IMR-90 (cell line): ENCODE measurements at regions not wholly inside any gene's neighbourhood (a gene's known extent, or its start where the extent isn't known, plus 50 kb on each side); places are given as distances from the start of the nearest gene placed in this dataset.

Experiments used
- ATAC-seq: fragments of 200-7000 bp; cut with Tn5 transposase; 2 replicates; pipeline ENCODE4 v1.9.1; 2020; ENCODE audit warnings: low read depth, mild to moderate bottlenecking, moderate library complexity
- BruUV-seq: library from RNA; stranded (reverse); fragments of 400-500 nt; replicated peaks from 2 replicates; lab custom pipeline; 2021; lab: Mats Ljungman, UMichigan
- CTCF ChIA-PET: fragments of 300-600 bp; formaldehyde crosslinking; extraction: SDS; loops from one replicate; lab custom pipeline; 2021; ENCODE audit warnings: antibody characterized with exemption; lab: Yijun Ruan, JAX
- POLR2A ChIA-PET: fragments of 300-600 bp; sonication (Branson Sonifier 250); formaldehyde crosslinking; loops from one replicate; lab custom pipeline; 2022; ENCODE audit warnings: antibody characterized with exemption; ENCODE audit not compliant: unreplicated experiment; lab: Charles Lee
- DNase-seq: peaks from one replicate; pipeline ENCODE4 v3.0.0; 2013
- H2AFZ ChIP-seq: replicated peaks from 2 replicates; pipeline ENCODE3; 2013; ENCODE audit warnings: low read length, mild to moderate bottlenecking; ENCODE audit not compliant: poor library complexity
- H2AK5ac ChIP-seq: 2 replicates; pipeline ENCODE4 v1.6.1; 2013; ENCODE audit warnings: low read depth, low read length, inconsistent platforms
- H2AK9ac ChIP-seq: replicated peaks from 2 replicates; pipeline ENCODE3; 2013; ENCODE audit warnings: mild to moderate bottlenecking, low read depth, low read length, moderate library complexity; ENCODE audit not compliant: poor library complexity
- H2BK120ac ChIP-seq: 2 replicates; pipeline ENCODE4 v1.6.1; 2013; ENCODE audit warnings: low read depth, low read length, inconsistent platforms
- H2BK15ac ChIP-seq: 3 replicates; pipeline ENCODE4 v1.6.1; 2013; ENCODE audit warnings: low read depth, low read length, inconsistent platforms
- H2BK20ac ChIP-seq: 2 replicates; pipeline ENCODE4 v1.6.1; 2013; ENCODE audit warnings: low read depth, mild to moderate bottlenecking, inconsistent platforms, low read length, moderate library complexity
- H2BK5ac ChIP-seq: 2 replicates; pipeline ENCODE4 v1.6.1; 2013; ENCODE audit warnings: mild to moderate bottlenecking, low read depth, low read length, inconsistent platforms; ENCODE audit not compliant: poor library complexity, severe bottlenecking
- H3K14ac ChIP-seq: replicated peaks from 2 replicates; pipeline ENCODE4 v1.6.1; 2013; ENCODE audit warnings: low read depth, low read length, inconsistent platforms
- H3K18ac ChIP-seq: 2 replicates; pipeline ENCODE4 v1.6.1; 2013; ENCODE audit warnings: low read depth, low read length, control low read depth
- H3K23ac ChIP-seq: 2 replicates; pipeline ENCODE4 v1.6.1; 2013; ENCODE audit warnings: low read depth, low read length, inconsistent platforms
- H3K27ac ChIP-seq: 2 replicates; pipeline ENCODE4 v1.5.1; 2013; ENCODE audit warnings: mild to moderate bottlenecking, control low read depth, low read length; ENCODE audit not compliant: insufficient read depth
- H3K27me3 ChIP-seq: 2 replicates; pipeline ENCODE4 v1.6.1; 2013; ENCODE audit warnings: low read length; ENCODE audit not compliant: control insufficient read depth, insufficient read depth
- H3K36me3 ChIP-seq: 2 replicates; pipeline ENCODE4 v1.6.1; 2013; ENCODE audit warnings: low read length, mixed read lengths; ENCODE audit not compliant: control insufficient read depth, insufficient read depth
- H3K4ac ChIP-seq: 2 replicates; pipeline ENCODE4 v1.6.1; 2013; ENCODE audit warnings: low read depth, low read length, inconsistent platforms
- H3K4me1 ChIP-seq: 2 replicates; pipeline ENCODE4 v1.6.1; 2013; ENCODE audit warnings: low read length, mixed read lengths; ENCODE audit not compliant: control insufficient read depth, insufficient read depth
- H3K4me2 ChIP-seq: 2 replicates; pipeline ENCODE4 v1.6.1; 2013; ENCODE audit warnings: low read depth, mild to moderate bottlenecking, control low read depth, low read length, moderate library complexity
- H3K4me3 ChIP-seq: 2 replicates; pipeline ENCODE4 v1.5.1; 2013; ENCODE audit warnings: low read depth, mild to moderate bottlenecking, control low read depth, low read length, moderate library complexity; ENCODE audit not compliant: insufficient read depth
- H3K56ac ChIP-seq: 2 replicates; pipeline ENCODE4 v1.6.1; 2013; ENCODE audit warnings: low read length, inconsistent platforms; ENCODE audit not compliant: insufficient read depth; ENCODE audit errors: extremely low read depth
- H3K79me1 ChIP-seq, 2 experiments: 2 replicates each; pipeline ENCODE4 v1.6.1; 2013; ENCODE audit warnings: low read length in 2 of 2, inconsistent platforms in 1 of 2, low read depth in 1 of 2
- H3K9ac ChIP-seq: 2 replicates; pipeline ENCODE4 v1.6.1; 2013; ENCODE audit warnings: low read depth, low read length, control low read depth
- H3K9me1 ChIP-seq: 2 replicates; pipeline ENCODE4 v1.6.1; 2013; ENCODE audit warnings: low read length, inconsistent platforms; ENCODE audit not compliant: insufficient read depth
- H3K9me3 ChIP-seq: 2 replicates; pipeline ENCODE4 v1.6.1; 2013; ENCODE audit warnings: low read length; ENCODE audit not compliant: control insufficient read depth, insufficient read depth
- H4K20me1 ChIP-seq: 2 replicates; pipeline ENCODE4 v1.6.1; 2013; ENCODE audit warnings: low read length, inconsistent platforms; ENCODE audit not compliant: insufficient read depth
- H4K5ac ChIP-seq: 2 replicates; pipeline ENCODE4 v1.6.1; 2013; ENCODE audit warnings: mild to moderate bottlenecking, low read depth, low read length, control low read depth
- H4K8ac ChIP-seq, 2 experiments: 2 replicates each; pipeline ENCODE4 v1.6.1; 2013; ENCODE audit warnings: low read depth in 2 of 2, low read length in 2 of 2, control low read depth in 1 of 2, inconsistent platforms in 1 of 2
- H4K91ac ChIP-seq: 2 replicates; pipeline ENCODE4 v1.6.1; 2013; ENCODE audit warnings: low read depth, low read length, inconsistent platforms; ENCODE audit not compliant: insufficient read depth
- BHLHE40 ChIP-seq: fragments of 150-350 bp; IDR thresholded peaks from 2 replicates; pipeline ENCODE4 v1.6.1; 2016; ENCODE audit warnings: mild to moderate bottlenecking, low read depth, low read length
- CEBPB ChIP-seq: IDR thresholded peaks from 2 replicates; pipeline ENCODE4 v1.6.1; 2012; ENCODE audit warnings: low read depth, low read length, improper control_type of control experiment
- FOS ChIP-seq: fragments of 150-350 bp; IDR thresholded peaks from 2 replicates; pipeline ENCODE4 v1.6.1; 2016; ENCODE audit warnings: low read depth, low read length
- RAD21 ChIP-seq: IDR thresholded peaks from 2 replicates; pipeline ENCODE4 v1.6.1; 2012; ENCODE audit warnings: low read length, improper control_type of control experiment
- WGBS, 2 experiments: methylation state at CpG; one replicate each; pipeline versions ENCODE4 v1.1.5 to v1.1.7; 2013; ENCODE audit warnings: missing lambda C conversion rate in 2 of 2; ENCODE audit not compliant: insufficient read length in 1 of 2; ENCODE audit errors: extremely low coverage in 2 of 2; 5-methylcytosine and 5-hydroxymethylcytosine counted together
- dilution Hi-C: fragments of 300-500 bp; cut with HindIII; formaldehyde crosslinking; loops from one replicate; pipeline ENCODE4 v1.14.3; 2018; ENCODE audit warnings: low sequenced_read_pairs; ENCODE audit not compliant: unreplicated experiment
- in situ Hi-C: fragments of 300-500 bp; cut with MboI; formaldehyde crosslinking; loops from 3 replicates; pipeline ENCODE4 v1.14.3; 2019; ENCODE audit warnings: low sequenced_read_pairs, inconsistent platforms, mixed read lengths
- intact Hi-C: fragments of 100-400 bp; cut with micrococcal nuclease; formaldehyde crosslinking; loops from 2 replicates; pipeline ENCODE4 v1.10.0; 2022
- TF ChIP-seq, protein P1 (sequence below): fragments of 150-350 bp; IDR thresholded peaks from 2 replicates; pipeline ENCODE4 v1.6.1; 2017; ENCODE audit warnings: mild to moderate bottlenecking, antibody characterized with exemption, low read length, low read depth

DNA sequence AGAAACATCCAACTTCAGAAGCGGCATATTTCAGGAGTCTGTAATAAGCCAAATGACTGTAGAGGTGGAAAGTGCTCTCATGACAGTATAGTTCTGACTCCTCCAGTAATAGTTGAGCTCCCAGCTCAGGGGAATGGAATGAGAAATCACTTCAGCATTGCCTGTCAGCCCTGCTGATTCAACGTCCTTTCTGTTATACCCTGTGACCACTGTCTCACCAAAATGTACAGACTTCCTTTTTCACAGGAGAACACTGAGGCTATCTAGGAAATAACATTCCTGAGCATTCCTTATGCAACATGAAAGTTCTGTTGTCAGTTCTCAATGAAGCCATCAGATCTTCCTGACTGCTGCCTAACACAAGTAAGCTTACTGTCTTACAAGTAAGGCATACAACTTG lies 284.5 kb upstream of the MME start:
- CTCF ChIA-PET = no interaction called here
- WGBS, 2 experiments = 0% methylated on average over 1 of the region's 2 CpGs; no CpG with 5 or more reads in 1 of the 2 experiments
- no peak overlapping the region; the same call in 1 of the 2 replicates for H3K18ac ChIP-seq
- H3K14ac ChIP-seq = no peak overlapping the region
- H3K79me1 ChIP-seq = no peaks in the 10 kb centered on the region
- dilution Hi-C loops = no loop called here
- peak overlapping the region; percentile 5; the same call in 1 of the 2 replicates for H3K4me2 ChIP-seq
- no peak overlapping the region for H3K9ac ChIP-seq
- DNase-seq (peak; percentile 97), ATAC-seq (peak; percentile 97)
- peak overlapping the region; percentile 53; the same call in 1 of the 2 replicates for H2BK20ac ChIP-seq
- no peak overlapping the region for H4K5ac ChIP-seq
- no peaks in the 10 kb centered on the region for H4K20me1 ChIP-seq
- H4K91ac ChIP-seq = no peak overlapping the region
- no peak overlapping the region for H3K56ac ChIP-seq
- H2BK15ac ChIP-seq = no peak overlapping the region
- in situ Hi-C loops = no loop called here
- TF ChIP-seq BHLHE40 = peak; percentile 39; the same call in 1 of the 2 replicates
- no peak for TF ChIP-seq RAD21
- TF ChIP-seq, protein P1, sequence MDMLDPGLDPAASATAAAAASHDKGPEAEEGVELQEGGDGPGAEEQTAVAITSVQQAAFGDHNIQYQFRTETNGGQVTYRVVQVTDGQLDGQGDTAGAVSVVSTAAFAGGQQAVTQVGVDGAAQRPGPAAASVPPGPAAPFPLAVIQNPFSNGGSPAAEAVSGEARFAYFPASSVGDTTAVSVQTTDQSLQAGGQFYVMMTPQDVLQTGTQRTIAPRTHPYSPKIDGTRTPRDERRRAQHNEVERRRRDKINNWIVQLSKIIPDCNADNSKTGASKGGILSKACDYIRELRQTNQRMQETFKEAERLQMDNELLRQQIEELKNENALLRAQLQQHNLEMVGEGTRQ = no peak
- peak; percentile 53; the same call in 1 of the 2 replicates for TF ChIP-seq FOS
- peak; percentile 63; the same call in 1 of the 2 replicates for TF ChIP-seq CEBPB
- H4K8ac ChIP-seq = peak overlapping the region in 1 of 2 experiments; percentile 6; a peak in 1 of 4 replicates
- H3K27ac ChIP-seq = no peak overlapping the region
- no peak overlapping the region for H3K4me3 ChIP-seq
- no peak overlapping the region for H2AK5ac ChIP-seq
- no peak overlapping the region for H2AFZ ChIP-seq
- H3K23ac ChIP-seq = no peak overlapping the region
- no peak overlapping the region for H2AK9ac ChIP-seq
- intact Hi-C loops = no loop called here
- no peaks in the 10 kb centered on the region for H3K36me3 ChIP-seq
- POLR2A ChIA-PET = no interaction called here
- no peaks in the 10 kb centered on the region for H3K9me3 ChIP-seq
- H2BK5ac ChIP-seq = peak overlapping the region; percentile 67
- H3K4ac ChIP-seq = no peak overlapping the region
- no peaks in the 10 kb centered on the region for H3K27me3 ChIP-seq
- H3K9me1 ChIP-seq = peaks cover 4% of the 10 kb centered on the region
- no TSS peak for BruUV-seq
- peaks cover 7% of the 10 kb centered on the region for H3K4me1 ChIP-seq
- no peak overlapping the region for H2BK120ac ChIP-seq
